DND-41 (cell line): ENCODE measurements at regions not wholly inside any gene's neighbourhood (a gene's known extent, or its start where the extent isn't known, plus 50 kb on each side); places are given as distances from the start of the nearest gene placed in this dataset.
"Not testable (repeated sequence)": the region's sequence is repeated elsewhere in the genome, so short reads cannot be mapped to it uniquely, and the experiment has no call there.

Experiments used
- ATAC-seq: fragments of 200-7000 bp; cut with Tn5 transposase; 3 replicates; pipeline ENCODE4 v1.9.1; 2021; ENCODE audit warnings: low read depth; ENCODE audit not compliant: insufficient read depth
- DNase-seq: peaks from one replicate; pipeline ENCODE4 v3.0.0-alpha.2; 2020
- H2AFZ ChIP-seq: 2 replicates; pipeline ENCODE4 v1.6.0; 2012; ENCODE audit warnings: low read depth, low read length
- H3K27ac ChIP-seq: 2 replicates; pipeline ENCODE4 v1.5.1; 2012; ENCODE audit warnings: low read length, inconsistent platforms
- H3K27me3 ChIP-seq: fragments of 200-600 bp; sonication (generic); 2 replicates; pipeline ENCODE4 v1.6.0; 2012; ENCODE audit warnings: low read length, mild to moderate bottlenecking, inconsistent platforms; ENCODE audit not compliant: insufficient read depth, poor library complexity
- H3K36me3 ChIP-seq: 2 replicates; pipeline ENCODE4 v1.5.1; 2012; ENCODE audit warnings: low read length, inconsistent platforms; ENCODE audit not compliant: insufficient read depth
- H3K4me1 ChIP-seq: 2 replicates; pipeline ENCODE4 v1.5.1; 2012; ENCODE audit warnings: mild to moderate bottlenecking, low read length; ENCODE audit not compliant: insufficient read depth
- H3K4me2 ChIP-seq: 2 replicates; pipeline ENCODE4 v1.6.0; 2012; ENCODE audit warnings: mild to moderate bottlenecking, moderate library complexity, low read length, inconsistent platforms; ENCODE audit not compliant: insufficient read depth
- H3K4me3 ChIP-seq, 2 experiments: fragments of 200-600 bp in 1 of 2; shearing (Covaris generic) in 1 of 2; 2 replicates each; pipeline ENCODE4 v1.5.1; 2012 to 2016; ENCODE audit warnings: inconsistent platforms in 2 of 2, low read length in 2 of 2, mild to moderate bottlenecking in 2 of 2, low read depth in 1 of 2, moderate library complexity in 1 of 2
- H3K79me2 ChIP-seq: 2 replicates; pipeline ENCODE4 v1.6.0; 2012; ENCODE audit warnings: low read length, inconsistent platforms; ENCODE audit not compliant: insufficient read depth
- H3K9ac ChIP-seq: 2 replicates; pipeline ENCODE4 v1.6.0; 2012; ENCODE audit warnings: low read depth, mild to moderate bottlenecking, inconsistent platforms, low read length, moderate library complexity
- H3K9me3 ChIP-seq: 2 replicates; pipeline ENCODE4 v1.5.1; 2012; ENCODE audit warnings: low read length, moderate library complexity, mild to moderate bottlenecking, inconsistent platforms; ENCODE audit not compliant: insufficient read depth, severe bottlenecking
- H4K20me1 ChIP-seq: 2 replicates; pipeline ENCODE4 v1.6.0; 2012; ENCODE audit warnings: low read length; ENCODE audit not compliant: insufficient read depth
- CTCF ChIP-seq: IDR thresholded peaks from 2 replicates; pipeline ENCODE4 v1.5.1; 2012; ENCODE audit warnings: borderline replicate concordance, low read length, moderate library complexity, mild to moderate bottlenecking; ENCODE audit not compliant: poor library complexity, severe bottlenecking; ENCODE audit errors: extremely low read depth
- EZH2 ChIP-seq: IDR thresholded peaks from 3 replicates; pipeline ENCODE4 v1.6.1; 2012; ENCODE audit warnings: borderline replicate concordance, low read depth, mild to moderate bottlenecking, moderate library complexity, low read length, inconsistent platforms; ENCODE audit not compliant: severe bottlenecking

GRCh38 chr6:90365002-90365401, 68.4 kb upstream of the BACH2 start:
- Histone ChIP-seq H3K27ac (no peak overlapping the region), H3K9me3 (no peaks in the 10 kb centered on the region), H3K4me3 (no peak overlapping the region), H4K20me1 (no peaks in the 10 kb centered on the region), H3K4me2 (no peak overlapping the region), H3K79me2 (no peaks in the 10 kb centered on the region), H3K9ac (no peak overlapping the region), H3K27me3 (no peaks in the 10 kb centered on the region), H3K36me3 (no peaks in the 10 kb centered on the region), H3K4me1 (no peaks in the 10 kb centered on the region), H2AFZ (no peak overlapping the region)
- TF ChIP-seq EZH2: no peak
- no peak for TF ChIP-seq CTCF
- DNase-seq (no peak), ATAC-seq (no peak)

- H3K79me2 ChIP-seq: no peaks in the 10 kb centered on the region
- no peak overlapping the region for H3K9ac ChIP-seq
- DNase-seq (no peak), ATAC-seq (no peak)
- TF ChIP-seq CTCF (no peak), EZH2 (no peak)
- H3K27ac ChIP-seq: no peak overlapping the region
- no peaks in the 10 kb centered on the region for H4K20me1 ChIP-seq
- no peak overlapping the region for H2AFZ ChIP-seq
- no peak overlapping the region for H3K4me2 ChIP-seq
- no peak overlapping the region for H3K4me3 ChIP-seq
- no peaks in the 10 kb centered on the region for H3K27me3 ChIP-seq
- no peaks in the 10 kb centered on the region for H3K36me3 ChIP-seq
- H3K4me1 ChIP-seq: no peaks in the 10 kb centered on the region
- no peaks in the 10 kb centered on the region for H3K9me3 ChIP-seq
Observed at GRCh38 chr6:90364286-90364685, 67.6 kb upstream of the BACH2 start.

- Histone ChIP-seq H2AFZ (no peak overlapping the region), H4K20me1 (no peaks in the 10 kb centered on the region), H3K27me3 (no peaks in the 10 kb centered on the region), H3K9ac (no peak overlapping the region), H3K79me2 (no peaks in the 10 kb centered on the region), H3K9me3 (no peaks in the 10 kb centered on the region), H3K4me3 (no peak overlapping the region), H3K36me3 (no peaks in the 10 kb centered on the region), H3K4me1 (no peaks in the 10 kb centered on the region), H3K4me2 (no peak overlapping the region), H3K27ac (no peak overlapping the region)
- no peak for ATAC-seq
- TF ChIP-seq EZH2 (no peak), CTCF (no peak)
- no peak for DNase-seq
Observed at GRCh38 chr6:90362318-90362717, 65.7 kb upstream of the BACH2 start.

GRCh38 chr6:90361174-90361573, 64.5 kb upstream of the BACH2 start:
- Histone ChIP-seq H3K27ac (no peak overlapping the region), H3K27me3 (no peaks in the 10 kb centered on the region), H4K20me1 (no peaks in the 10 kb centered on the region), H2AFZ (no peak overlapping the region), H3K4me2 (no peak overlapping the region), H3K4me3 (no peak overlapping the region), H3K4me1 (no peaks in the 10 kb centered on the region), H3K36me3 (no peaks in the 10 kb centered on the region), H3K9me3 (no peaks in the 10 kb centered on the region), H3K9ac (no peak overlapping the region), H3K79me2 (no peaks in the 10 kb centered on the region)
- no peak for TF ChIP-seq EZH2
- TF ChIP-seq CTCF: no peak
- ATAC-seq (no peak), DNase-seq (no peak)

- H3K36me3 ChIP-seq, H4K20me1 ChIP-seq, DNase-seq, H2AFZ ChIP-seq, H3K79me2 ChIP-seq, H3K27me3 ChIP-seq, ATAC-seq, H3K4me3 ChIP-seq, H3K27ac ChIP-seq, H3K4me1 ChIP-seq, H3K9ac ChIP-seq, H3K4me2 ChIP-seq, H3K9me3 ChIP-seq: not testable (repeated sequence)
Observed at GRCh38 chr6:90358036-90358770, 61.6 kb upstream of the BACH2 start.
